ENCODE measurements at regions not wholly inside any gene's neighbourhood (a gene's known extent, or its start where the extent isn't known, plus 50 kb on each side); places are given as distances from the start of the nearest gene placed in this dataset.

DNA sequence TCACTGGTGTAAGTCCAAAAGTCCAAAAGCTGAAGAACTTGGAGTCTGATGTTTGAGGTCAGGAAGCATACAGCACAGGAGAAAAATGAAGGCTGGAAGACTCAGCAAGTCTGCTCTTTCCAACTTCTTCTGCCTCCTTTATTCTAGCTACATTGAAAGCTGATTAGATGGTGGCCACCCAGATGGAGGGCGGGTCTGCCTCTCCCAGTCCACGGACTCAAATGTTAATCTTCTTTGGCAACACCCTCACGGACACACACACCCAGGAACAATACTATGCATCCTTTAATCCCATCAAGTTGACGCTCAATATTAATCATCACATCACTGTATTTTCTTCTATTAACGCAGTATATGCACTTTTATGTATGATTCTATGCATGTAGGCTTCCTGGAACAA lies 931.6 kb upstream of the GRIA3 start:
- Histone ChIP-seq H3K27ac (no peak overlapping the region), H3K27me3 (no peaks in the 10 kb centered on the region), H3K36me3 (no peaks in the 10 kb centered on the region), H3K4me3 (no peak overlapping the region), H3K4me1 (no peaks in the 10 kb centered on the region), H3K9me3 (no peaks in the 10 kb centered on the region)
- no peak for DNase-seq
- TF ChIP-seq EP300 (IDR thresholded peaks at IDR 0.05) (no peak), POLR2AphosphoS5 (IDR thresholded peaks at IDR 0.05) (no peak)
- TF ChIP-seq, protein P1, sequence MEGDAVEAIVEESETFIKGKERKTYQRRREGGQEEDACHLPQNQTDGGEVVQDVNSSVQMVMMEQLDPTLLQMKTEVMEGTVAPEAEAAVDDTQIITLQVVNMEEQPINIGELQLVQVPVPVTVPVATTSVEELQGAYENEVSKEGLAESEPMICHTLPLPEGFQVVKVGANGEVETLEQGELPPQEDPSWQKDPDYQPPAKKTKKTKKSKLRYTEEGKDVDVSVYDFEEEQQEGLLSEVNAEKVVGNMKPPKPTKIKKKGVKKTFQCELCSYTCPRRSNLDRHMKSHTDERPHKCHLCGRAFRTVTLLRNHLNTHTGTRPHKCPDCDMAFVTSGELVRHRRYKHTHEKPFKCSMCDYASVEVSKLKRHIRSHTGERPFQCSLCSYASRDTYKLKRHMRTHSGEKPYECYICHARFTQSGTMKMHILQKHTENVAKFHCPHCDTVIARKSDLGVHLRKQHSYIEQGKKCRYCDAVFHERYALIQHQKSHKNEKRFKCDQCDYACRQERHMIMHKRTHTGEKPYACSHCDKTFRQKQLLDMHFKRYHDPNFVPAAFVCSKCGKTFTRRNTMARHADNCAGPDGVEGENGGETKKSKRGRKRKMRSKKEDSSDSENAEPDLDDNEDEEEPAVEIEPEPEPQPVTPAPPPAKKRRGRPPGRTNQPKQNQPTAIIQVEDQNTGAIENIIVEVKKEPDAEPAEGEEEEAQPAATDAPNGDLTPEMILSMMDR (IDR thresholded peaks at IDR 0.05) = no peak
- 64 to 82% (median 71%) methylated on average over 5 of the region's 5 CpGs for WGBS, 5 donors
- intact Hi-C loops (cut with DNase I; ENCODE audit: low total_unique reads) = no loop called here

- no peak for TF ChIP-seq POLR2AphosphoS5 (IDR thresholded peaks at IDR 0.05)
- TF ChIP-seq EP300 (IDR thresholded peaks at IDR 0.05) = no peak
- intact Hi-C loops (cut with DNase I; ENCODE audit: low total_unique reads) = no loop called here
- no peak overlapping the region for H3K4me3 ChIP-seq
These were observed 915.7 kb upstream of the GRIA3 start for GRCh38 chrX:122268353-122268752.

DNA sequence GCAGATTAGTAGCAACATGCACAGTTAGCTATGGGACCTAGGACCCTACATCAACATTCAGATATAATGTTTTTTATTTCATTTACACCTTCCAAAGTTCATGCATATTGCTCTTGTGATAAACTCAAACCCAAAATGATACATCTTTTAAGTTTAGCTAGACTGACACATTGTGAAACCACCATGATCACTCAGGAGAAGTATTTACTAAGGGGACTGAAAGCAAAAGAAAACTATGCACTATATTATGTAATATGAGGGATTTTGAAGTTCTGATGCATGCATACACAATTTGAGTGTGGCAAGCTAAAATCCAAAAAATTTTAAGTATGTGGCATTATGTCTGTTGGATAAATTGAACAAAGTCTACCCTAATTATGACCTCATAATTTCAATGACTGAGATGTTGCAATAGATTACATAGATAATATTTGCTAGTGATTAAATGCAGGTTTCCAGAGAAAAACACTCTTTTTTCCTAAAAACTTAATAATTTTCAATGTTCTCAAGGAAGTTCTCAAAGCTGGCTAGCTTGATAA lies 914.8 kb upstream of the GRIA3 start:
- DNase-seq = no peak
- no peaks in the 10 kb centered on the region for H3K36me3 ChIP-seq
- no peak overlapping the region for H3K4me3 ChIP-seq
- H3K9me3 ChIP-seq = no peaks in the 10 kb centered on the region
- no peaks in the 10 kb centered on the region for H3K4me1 ChIP-seq
- H3K27ac ChIP-seq = no peak overlapping the region
- no peak for TF ChIP-seq POLR2A (IDR thresholded peaks at IDR 0.05)
- TF ChIP-seq POLR2AphosphoS5 (IDR thresholded peaks at IDR 0.05) = no peak
- TF ChIP-seq EP300 (IDR thresholded peaks at IDR 0.05) = no peak
- no peaks in the 10 kb centered on the region for H3K27me3 ChIP-seq
- intact Hi-C loops (cut with DNase I; ENCODE audit: low total_unique reads) = no loop called here

More at GRCh38 chrX:122268353-122268752, 915.7 kb upstream of the GRIA3 start:
- H3K27me3 ChIP-seq = no peaks in the 10 kb centered on the region
- no peak for DNase-seq
- no peak overlapping the region for H3K27ac ChIP-seq
- no peaks in the 10 kb centered on the region for H3K4me1 ChIP-seq
- H3K9me3 ChIP-seq = no peaks in the 10 kb centered on the region
- no peaks in the 10 kb centered on the region for H3K36me3 ChIP-seq

DNA sequence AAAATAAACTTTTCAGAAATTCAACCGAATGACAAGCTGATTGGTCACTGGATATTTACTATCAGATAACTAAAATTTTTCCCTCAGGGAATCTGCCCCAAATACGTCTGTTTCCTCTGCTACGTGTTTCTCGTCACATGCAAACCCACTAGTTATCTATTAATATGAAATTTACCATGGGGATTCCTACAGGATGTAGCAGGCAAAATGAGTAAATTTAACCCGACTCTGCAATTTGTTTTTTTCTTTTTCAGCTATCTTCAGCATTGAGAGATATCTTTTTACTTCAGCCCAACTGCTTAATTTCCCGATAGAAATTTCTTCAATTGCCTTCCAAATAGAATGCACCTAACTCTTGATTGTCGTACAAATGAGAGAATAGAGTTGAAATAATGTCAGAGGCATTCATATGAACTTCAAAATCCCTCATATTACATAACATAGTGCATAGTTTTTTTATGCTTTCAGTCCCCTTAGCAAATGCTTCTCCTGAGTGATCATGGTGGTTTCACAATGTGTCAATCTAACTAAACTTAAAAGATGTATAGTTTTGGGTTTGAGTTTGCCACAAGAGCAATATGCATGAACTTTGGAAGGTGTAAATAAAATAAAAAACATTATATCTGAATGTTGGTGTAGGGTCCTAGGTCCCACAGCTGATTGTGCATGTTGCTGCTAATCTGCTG lies 913.1 kb upstream of the GRIA3 start:
- no peaks in the 10 kb centered on the region for H3K36me3 ChIP-seq
- H3K4me3 ChIP-seq = no peak overlapping the region
- no peaks in the 10 kb centered on the region for H3K27me3 ChIP-seq
- H3K9me3 ChIP-seq = no peaks in the 10 kb centered on the region
- DNase-seq = no peak
- H3K27ac ChIP-seq = no peak overlapping the region
- intact Hi-C loops (cut with DNase I; ENCODE audit: low total_unique reads) = no loop called here
- TF ChIP-seq, protein P1 (IDR thresholded peaks at IDR 0.05) = no peak
- TF ChIP-seq POLR2A (IDR thresholded peaks at IDR 0.05) (no peak), POLR2AphosphoS5 (IDR thresholded peaks at IDR 0.05) (no peak), EP300 (IDR thresholded peaks at IDR 0.05) (no peak)
- no peaks in the 10 kb centered on the region for H3K4me1 ChIP-seq
- 69 to 97% (median 86%) methylated on average over 7 of the region's 7 CpGs for WGBS, 5 donors

- Histone ChIP-seq H3K36me3 (no peaks in the 10 kb centered on the region), H3K4me1 (no peaks in the 10 kb centered on the region), H3K4me3 (no peak overlapping the region), H3K27me3 (no peaks in the 10 kb centered on the region), H3K9me3 (no peaks in the 10 kb centered on the region), H3K27ac (no peak overlapping the region)
- intact Hi-C loops (cut with DNase I; ENCODE audit: low total_unique reads) = no loop called here
- peak in 1 of 2 donors; percentile 1 for DNase-seq
- TF ChIP-seq POLR2A (IDR thresholded peaks at IDR 0.05) = no peak
- TF ChIP-seq, protein P1 (IDR thresholded peaks at IDR 0.05) = no peak
- TF ChIP-seq POLR2AphosphoS5 (IDR thresholded peaks at IDR 0.05) = no peak
- TF ChIP-seq EP300 (IDR thresholded peaks at IDR 0.05) = no peak
- WGBS, 5 donors = 41 to 93% (median 64%) methylated on average over 1 of the region's 1 CpG
These were observed 912.1 kb upstream of the GRIA3 start for GRCh38 chrX:122272011-122272410.
